SU-DHL-6 (cell line): ENCODE measurements at regions not wholly inside any gene's neighbourhood (a gene's known extent, or its start where the extent isn't known, plus 50 kb on each side); places are given as distances from the start of the nearest gene placed in this dataset.

Experiments used
- CTCF ChIP-seq: fragments of 200-600 bp; sonication (generic); IDR thresholded peaks from one replicate; pipeline ENCODE4 v1.5.1; 2017; ENCODE audit warnings: antibody characterized with exemption, mild to moderate bottlenecking, low read length, moderate library complexity; ENCODE audit not compliant: insufficient read depth, poor library complexity, severe bottlenecking
- EZH2phosphoT487 ChIP-seq: fragments of 200-600 bp; sonication (generic), shearing (Covaris generic); conservative IDR thresholded peaks from 2 replicates; pipeline ENCODE4 v1.6.1; 2018; ENCODE audit warnings: mild to moderate bottlenecking, antibody characterized with exemption, low read length, moderate library complexity, mixed read lengths

- TF ChIP-seq CTCF (no peak), EZH2phosphoT487 (no peak)
Observed at GRCh38 chr11:10984742-10985141, 126.9 kb upstream of the ZBED5 start.
